K562 (cell line): ENCODE measurements at regions not wholly inside any gene's neighbourhood (a gene's known extent, or its start where the extent isn't known, plus 50 kb on each side); places are given as distances from the start of the nearest gene placed in this dataset.

Source experiments
- ATAC-seq: fragments of 200-7000 bp; cut with Tn5 transposase; 3 replicates; pipeline ENCODE4 v1.9.1; 2020; ENCODE audit warnings: moderate library complexity
- BruUV-seq: library from RNA; stranded (reverse); fragments of 400-500 nt; replicated peaks from 2 replicates; lab custom pipeline; 2021; lab: Mats Ljungman, UMichigan
- CTCF ChIA-PET: fragments of 300-600 bp; formaldehyde crosslinking; extraction: SDS; loops from one replicate; lab custom pipeline; 2021; ENCODE audit warnings: low intra/inter-chr PET ratio; lab: Yijun Ruan, JAX
- POLR2A ChIA-PET: fragments of 300-600, 350-650 bp; sonication (Branson Sonifier 250); formaldehyde crosslinking; extraction: SDS; loops from one replicate; lab custom pipeline; 2021; ENCODE audit warnings: antibody characterized with exemption, inconsistent platforms; lab: Yijun Ruan, JAX
- DNase-seq, 4 experiments: peaks; one replicate each; pipeline versions ENCODE4 v3.0.0 to v3.0.0-alpha.2; 2011 to 2018; ENCODE audit warnings: low spot score in 3 of 4, mixed read lengths in 3 of 4; ENCODE audit errors: extremely low read depth in 1 of 4
- FAIRE-seq: peaks from 2 replicates; lab custom pipeline; 2011; peaks lifted over from hg19 to GRCh38; lab: Jason Lieb, UNC
- H2AFZ ChIP-seq: 2 replicates; pipeline ENCODE4 v1.6.0; 2011; ENCODE audit warnings: low read depth, low read length, control low read depth, inconsistent platforms
- H3K27ac ChIP-seq: fragments of 200-600 bp; 3 replicates; pipeline ENCODE4 v1.8.0; 2011; ENCODE audit warnings: low read depth, mild to moderate bottlenecking, control low read depth, inconsistent platforms, low read length, moderate library complexity, mixed read lengths; ENCODE audit errors: extremely low read depth
- H3K27me3 ChIP-seq, 2 experiments: fragments of 300-600 bp in 1 of 2; 2 replicates in 1 of 2; 3 replicates in 1 of 2; pipeline versions ENCODE4 v1.6.0 to v1.8.0; 2011; ENCODE audit warnings: inconsistent platforms in 2 of 2, low read length in 2 of 2, mild to moderate bottlenecking in 1 of 2, mixed read lengths in 1 of 2, moderate library complexity in 1 of 2; ENCODE audit not compliant: control insufficient read depth in 2 of 2, insufficient read depth in 2 of 2
- H3K36me3 ChIP-seq: fragments of 300-600 bp; 3 replicates; pipeline ENCODE4 v1.8.0; 2011; ENCODE audit warnings: mild to moderate bottlenecking, low read length, inconsistent platforms; ENCODE audit not compliant: control insufficient read depth, insufficient read depth
- H3K4me1 ChIP-seq, 2 experiments: fragments of 200-600 bp in 1 of 2; replicated peaks in 1 of 2; 2 replicates in 1 of 2; 3 replicates in 1 of 2; pipeline versions ENCODE4 v1.5.1 to v1.8.0; 2011; ENCODE audit warnings: inconsistent platforms in 2 of 2, low read length in 2 of 2, mild to moderate bottlenecking in 1 of 2, mixed read lengths in 1 of 2, moderate library complexity in 1 of 2; ENCODE audit not compliant: control insufficient read depth in 2 of 2, insufficient read depth in 2 of 2
- H3K4me2 ChIP-seq: 2 replicates; pipeline ENCODE4 v1.6.1; 2011; ENCODE audit warnings: low read length, control low read depth, inconsistent platforms, mixed read lengths; ENCODE audit not compliant: insufficient read depth
- H3K4me3 ChIP-seq: fragments of 200-600 bp; sonication (generic), shearing (Covaris generic); 2 replicates; pipeline ENCODE4 v1.5.1; 2016; ENCODE audit warnings: control low read depth, inconsistent platforms
- H3K79me2 ChIP-seq: fragments of 200-600 bp; 3 replicates; pipeline ENCODE4 v1.8.0; 2011; ENCODE audit warnings: low read length, inconsistent platforms; ENCODE audit not compliant: control insufficient read depth, insufficient read depth
- H3K9ac ChIP-seq, 2 experiments: 2 replicates each; pipeline versions ENCODE4 v1.6.0 to v1.6.1; 2011; ENCODE audit warnings: low read depth in 2 of 2, low read length in 2 of 2, control low read depth in 1 of 2, inconsistent platforms in 1 of 2, mild to moderate bottlenecking in 1 of 2, mixed read lengths in 1 of 2; ENCODE audit not compliant: insufficient read depth in 1 of 2
- H3K9me1 ChIP-seq: one replicate; pipeline ENCODE4 v1.6.0; 2011; ENCODE audit warnings: inconsistent platforms, mild to moderate bottlenecking, low read length, moderate library complexity; ENCODE audit not compliant: control insufficient read depth, insufficient read depth
- H3K9me3 ChIP-seq: replicated peaks from 2 replicates; pipeline ENCODE4 v1.5.1; 2011; ENCODE audit warnings: low read depth, low read length, inconsistent platforms; ENCODE audit not compliant: control insufficient read depth, insufficient read depth
- H4K20me1 ChIP-seq: replicated peaks from 2 replicates; pipeline ENCODE4 v1.6.1; 2011; ENCODE audit warnings: low read length, inconsistent platforms, mixed read lengths; ENCODE audit not compliant: control insufficient read depth, insufficient read depth
- BHLHE40 ChIP-seq: IDR thresholded peaks from 2 replicates; pipeline ENCODE4 v1.6.1; 2011; ENCODE audit warnings: low read length, improper control_type of control experiment
- CBX1 ChIP-seq: sonication (generic); IDR thresholded peaks from 2 replicates; pipeline ENCODE4 v1.6.1; 2016; ENCODE audit warnings: antibody characterized with exemption, low read depth, mild to moderate bottlenecking
- HNRNPH1 ChIP-seq: fragments of 200-400 bp; formaldehyde crosslinking; optimal IDR thresholded peaks from 2 replicates; pipeline ENCODE3; 2017; ENCODE audit warnings: low read depth, mild to moderate bottlenecking, low read length, moderate library complexity
- NR3C1 ChIP-seq: sonication (generic); formaldehyde crosslinking; IDR thresholded peaks from 2 replicates; pipeline ENCODE4 v1.8.1; 2022; ENCODE audit warnings: missing genetic modification reagents
- TSC22D4 ChIP-seq: fragments of 450-650 bp; IDR thresholded peaks from 2 replicates; pipeline ENCODE4 v1.6.1; 2016; ENCODE audit warnings: missing genetic modification characterization, missing biosample characterization, control low read depth
- ZNF274 ChIP-seq: IDR thresholded peaks from 2 replicates; pipeline ENCODE4 v1.6.1; 2011; ENCODE audit warnings: low read depth, mild to moderate bottlenecking, low read length, moderate library complexity, borderline replicate concordance
- ZNF507 ChIP-seq: conservative IDR thresholded peaks from 2 replicates; pipeline ENCODE4 v1.6.1; 2017; ENCODE audit warnings: missing genetic modification characterization, missing compliant biosample characterization
- ZNF76 ChIP-seq: fragments of 250-450 bp; sonication (Bioruptor Pico); IDR thresholded peaks from 2 replicates; pipeline ENCODE4 v1.4.0; 2020; ENCODE audit warnings: mild to moderate bottlenecking, moderate library complexity, borderline replicate concordance
- ZSCAN32 ChIP-seq: fragments of 450-650 bp; formaldehyde crosslinking; IDR thresholded peaks from 2 replicates; pipeline ENCODE4 v1.4.0; 2020; ENCODE audit warnings: mild to moderate bottlenecking, moderate library complexity
- WGBS: fragments of 100-300 bp; shearing (Covaris generic); methylation state at CpG from one replicate; pipeline ENCODE4 v1.1.6; 2016; ENCODE audit warnings: low coverage, mixed read lengths; ENCODE audit not compliant: insufficient coverage; ENCODE audit errors: missing lambda C conversion rate; 5-methylcytosine and 5-hydroxymethylcytosine counted together
- in situ Hi-C: fragments of 300-500 bp; cut with MboI; formaldehyde crosslinking; loops from 4 replicates; pipeline ENCODE4 v1.15.0; 2018; ENCODE audit warnings: inconsistent platforms, mixed read lengths
- intact Hi-C: fragments of 100-400 bp; cut with micrococcal nuclease; formaldehyde crosslinking; loops from 2 replicates; pipeline ENCODE4 v1.14.2; 2022
- TF ChIP-seq, protein P1 (sequence below): IDR thresholded peaks from 2 replicates; pipeline ENCODE4 v1.6.1; 2016; ENCODE audit warnings: missing genetic modification characterization, missing compliant biosample characterization

DNA sequence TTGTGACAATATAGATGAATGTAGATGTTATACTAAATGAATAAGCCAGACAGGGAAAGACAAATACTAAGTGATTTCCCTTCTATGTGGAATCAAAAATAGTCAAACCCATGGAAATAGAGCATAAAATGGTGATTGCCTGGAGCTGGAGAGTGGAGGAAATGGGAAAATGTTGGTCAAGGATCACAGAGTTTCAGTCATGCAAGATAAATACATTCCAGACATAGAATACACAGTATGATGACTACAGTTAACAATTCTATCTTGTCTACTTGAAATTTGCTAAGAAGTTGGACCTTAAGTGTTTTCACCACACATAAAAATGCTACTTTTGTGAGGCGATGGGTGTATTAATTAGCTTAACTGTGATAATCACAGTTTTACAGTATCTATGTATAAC lies 1182.7 kb downstream of the AACS start:
- Histone ChIP-seq H3K27ac (no peak overlapping the region), H3K79me2 (no peaks in the 10 kb centered on the region), H3K27me3 (no peaks in the 10 kb centered on the region), H3K4me2 (no peak overlapping the region), H3K9ac (no peak overlapping the region), H3K9me3 (no peaks in the 10 kb centered on the region; the same call in 1 of the 2 replicates), H3K4me1 (no peaks in the 10 kb centered on the region), H2AFZ (no peak overlapping the region), H3K4me3 (no peak overlapping the region), H3K9me1 (no peaks in the 10 kb centered on the region), H4K20me1 (no peaks in the 10 kb centered on the region), H3K36me3 (no peaks in the 10 kb centered on the region)
- intact Hi-C loops, result no loop called here
- no peak for DNase-seq
- ChIA-PET POLR2A (interaction anchor here (0.9 kb wide), 1 partner anchor 10 kb away, joined by 3 read pairs; no protein-coding TSS in a partner anchor), CTCF (no interaction called here)
- WGBS, result 0% methylated on average over 1 of the region's 1 CpG
- ATAC-seq, result no peak
- FAIRE-seq, result no peak
- in situ Hi-C loops, result no loop called here
- BruUV-seq, result no TSS peak
- TF ChIP-seq CBX1 (no peak), NR3C1 (CRISPR knock-in tag) (no peak)

DNA sequence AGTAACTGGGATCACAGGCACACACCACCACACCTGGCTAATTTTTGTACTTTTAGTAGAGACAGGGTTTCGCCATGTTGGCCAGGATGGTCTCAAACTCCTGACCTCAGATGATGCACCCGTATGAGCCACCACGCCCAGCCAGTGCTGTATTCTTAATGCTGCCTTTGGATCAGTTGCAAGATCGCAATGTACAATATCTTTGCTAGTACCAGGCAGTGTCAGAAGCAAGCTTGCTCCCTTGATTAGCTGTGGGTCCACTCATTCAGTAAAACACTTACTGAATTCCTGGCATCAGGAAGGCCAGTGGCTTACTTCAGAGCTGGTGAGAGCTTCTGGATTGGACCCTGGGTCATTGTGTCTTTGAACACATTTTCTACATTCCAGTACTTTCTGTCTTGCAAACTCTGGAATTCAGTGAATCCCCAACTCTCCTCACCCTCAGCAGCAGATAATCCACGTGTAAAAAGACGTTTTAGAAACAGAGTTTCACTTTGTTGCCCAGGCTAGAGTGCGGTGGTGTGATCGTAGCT lies 1183.7 kb downstream of the AACS start:
- no peak for FAIRE-seq
- H3K4me2 ChIP-seq, result no peak overlapping the region
- intact Hi-C loops (no loop called here), in situ Hi-C loops (no loop called here)
- BruUV-seq, result no TSS peak
- 0% methylated on average over 8 of the region's 8 CpGs for WGBS
- H4K20me1 ChIP-seq, result no peaks in the 10 kb centered on the region
- no peaks in the 10 kb centered on the region for H3K9me1 ChIP-seq
- ChIA-PET POLR2A (interaction anchor here (0.9 kb wide), 1 partner anchor 9 kb away, joined by 3 read pairs; no protein-coding TSS in a partner anchor), CTCF (no interaction called here)
- no peak overlapping the region for H3K4me3 ChIP-seq
- H3K9ac ChIP-seq, result no peak overlapping the region
- no peaks in the 10 kb centered on the region for H3K36me3 ChIP-seq
- no peak overlapping the region for H2AFZ ChIP-seq
- H3K9me3 ChIP-seq, result no peaks in the 10 kb centered on the region; the same call in 1 of the 2 replicates
- no peak for ATAC-seq
- no peaks in the 10 kb centered on the region for H3K27me3 ChIP-seq
- TF ChIP-seq HNRNPH1 (no peak), BHLHE40 (no peak), ZNF507 (no peak), ZSCAN32 (CRISPR knock-in tag) (no peak), TSC22D4 (tag) (no peak), ZNF76 (CRISPR knock-in tag) (no peak), ZNF274 (no peak)
- TF ChIP-seq, protein P1, sequence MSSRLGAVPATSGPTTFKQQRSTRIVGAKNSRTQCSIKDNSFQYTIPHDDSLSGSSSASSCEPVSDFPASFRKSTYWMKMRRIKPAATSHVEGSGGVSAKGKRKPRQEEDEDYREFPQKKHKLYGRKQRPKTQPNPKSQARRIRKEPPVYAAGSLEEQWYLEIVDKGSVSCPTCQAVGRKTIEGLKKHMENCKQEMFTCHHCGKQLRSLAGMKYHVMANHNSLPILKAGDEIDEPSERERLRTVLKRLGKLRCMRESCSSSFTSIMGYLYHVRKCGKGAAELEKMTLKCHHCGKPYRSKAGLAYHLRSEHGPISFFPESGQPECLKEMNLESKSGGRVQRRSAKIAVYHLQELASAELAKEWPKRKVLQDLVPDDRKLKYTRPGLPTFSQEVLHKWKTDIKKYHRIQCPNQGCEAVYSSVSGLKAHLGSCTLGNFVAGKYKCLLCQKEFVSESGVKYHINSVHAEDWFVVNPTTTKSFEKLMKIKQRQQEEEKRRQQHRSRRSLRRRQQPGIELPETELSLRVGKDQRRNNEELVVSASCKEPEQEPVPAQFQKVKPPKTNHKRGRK (tag), result no peak
- no peaks in the 10 kb centered on the region for H3K79me2 ChIP-seq
- H3K4me1 ChIP-seq, result no peaks in the 10 kb centered on the region
- H3K27ac ChIP-seq, result no peak overlapping the region
- no peak for DNase-seq
